ENCODE measurements at regions not wholly inside any gene's neighbourhood (a gene's known extent, or its start where the extent isn't known, plus 50 kb on each side); places are given as distances from the start of the nearest gene placed in this dataset.

GRCh38 chr2:88318956-88319330, 133.6 kb downstream of the FOXI3 start:
- Mint-ChIP-seq H3K36me3 (ENCODE audit: insufficient read depth) (no peaks in the 10 kb centered on the region), H3K4me1 (ENCODE audit: low read depth) (no peaks in the 10 kb centered on the region), H3K27me3 (ENCODE audit: low read depth) (peaks cover 15% of the 10 kb centered on the region), H3K9me3 (peaks cover 3% of the 10 kb centered on the region), H3K4me3 (no peak overlapping the region)
- ATAC-seq (no peak), DNase-seq (no peak)

GRCh38 chr2:88318071-88318955, 134.2 kb downstream of the FOXI3 start:
- H3K27me3 Mint-ChIP-seq (ENCODE audit: low read depth): peaks cover 14% of the 10 kb centered on the region
- no peaks in the 10 kb centered on the region for H3K4me1 Mint-ChIP-seq (ENCODE audit: low read depth)
- ATAC-seq (no peak), DNase-seq (no peak)
- no peaks in the 10 kb centered on the region for H3K36me3 Mint-ChIP-seq (ENCODE audit: insufficient read depth)
- H3K4me3 Mint-ChIP-seq: no peak overlapping the region
- H3K9me3 Mint-ChIP-seq: peaks cover 3% of the 10 kb centered on the region

GRCh38 chr2:88310787-88311186, 140.6 kb downstream of the THNSL2 start:
- ATAC-seq: no peak
- H3K27me3 Mint-ChIP-seq (ENCODE audit: low read depth): peaks cover 8% of the 10 kb centered on the region
- H3K9me3 Mint-ChIP-seq: peaks cover 3% of the 10 kb centered on the region

GRCh38 chr2:88307817-88308216, 137.7 kb downstream of the THNSL2 start:
- Mint-ChIP-seq H3K4me1 (ENCODE audit: low read depth) (no peaks in the 10 kb centered on the region), H3K27me3 (ENCODE audit: low read depth) (peaks cover 21% of the 10 kb centered on the region), H3K36me3 (ENCODE audit: insufficient read depth) (no peaks in the 10 kb centered on the region), H3K4me3 (no peak overlapping the region), H3K9me3 (peaks cover 3% of the 10 kb centered on the region)
- DNase-seq (no peak), ATAC-seq (peak in 1 of 2 donors; percentile 30)

More at GRCh38 chr2:88310787-88311186, 140.6 kb downstream of the THNSL2 start:
- Mint-ChIP-seq H3K4me1 (ENCODE audit: low read depth) (no peaks in the 10 kb centered on the region), H3K36me3 (ENCODE audit: insufficient read depth) (no peaks in the 10 kb centered on the region), H3K4me3 (no peak overlapping the region)
- DNase-seq: no peak

GRCh38 chr2:88303865-88304264, 133.7 kb downstream of the THNSL2 start:
- H3K27me3 Mint-ChIP-seq (ENCODE audit: low read depth): peaks cover 23% of the 10 kb centered on the region
- no peaks in the 10 kb centered on the region for H3K9me3 Mint-ChIP-seq

GRCh38 chr2:88296247-88296646, 126.1 kb downstream of the THNSL2 start:
- Mint-ChIP-seq H3K4me3 (no peak overlapping the region), H3K36me3 (ENCODE audit: insufficient read depth) (no peaks in the 10 kb centered on the region), H3K27me3 (ENCODE audit: low read depth) (peaks cover 3% of the 10 kb centered on the region), H3K9me3 (no peaks in the 10 kb centered on the region), H3K4me1 (ENCODE audit: low read depth) (no peaks in the 10 kb centered on the region)
- ATAC-seq (no peak), DNase-seq (no peak)

More at GRCh38 chr2:88303865-88304264, 133.7 kb downstream of the THNSL2 start:
- ATAC-seq (no peak), DNase-seq (no peak)
- H3K4me1 Mint-ChIP-seq (ENCODE audit: low read depth): no peaks in the 10 kb centered on the region
- H3K4me3 Mint-ChIP-seq: no peak overlapping the region
- no peaks in the 10 kb centered on the region for H3K36me3 Mint-ChIP-seq (ENCODE audit: insufficient read depth)

GRCh38 chr2:88283886-88284592, 113.9 kb downstream of the THNSL2 start:
- no peak overlapping the region for H3K4me3 Mint-ChIP-seq
- DNase-seq (no peak), ATAC-seq (no peak)
- H3K9me3 Mint-ChIP-seq: no peaks in the 10 kb centered on the region
- peaks cover 19% of the 10 kb centered on the region for H3K27me3 Mint-ChIP-seq (ENCODE audit: low read depth)
- peaks cover 3% of the 10 kb centered on the region for H3K4me1 Mint-ChIP-seq (ENCODE audit: low read depth)
- H3K36me3 Mint-ChIP-seq (ENCODE audit: insufficient read depth): no peaks in the 10 kb centered on the region

- DNase-seq (no peak), ATAC-seq (no peak)
- Mint-ChIP-seq H3K36me3 (ENCODE audit: insufficient read depth) (no peaks in the 10 kb centered on the region), H3K4me3 (no peak overlapping the region), H3K4me1 (ENCODE audit: low read depth) (peaks cover 3% of the 10 kb centered on the region), H3K9me3 (no peaks in the 10 kb centered on the region), H3K27me3 (ENCODE audit: low read depth) (peaks cover 17% of the 10 kb centered on the region)
Measured at GRCh38 chr2:88281302-88282217, 111.4 kb downstream of the THNSL2 start.

GRCh38 chr2:88269836-88270235, 99.7 kb downstream of the THNSL2 start:
- Mint-ChIP-seq H3K4me3 (no peak overlapping the region), H3K36me3 (ENCODE audit: insufficient read depth) (no peaks in the 10 kb centered on the region), H3K9me3 (peaks cover 6% of the 10 kb centered on the region), H3K27me3 (ENCODE audit: low read depth) (no peaks in the 10 kb centered on the region), H3K4me1 (ENCODE audit: low read depth) (peaks cover 3% of the 10 kb centered on the region)
- DNase-seq (no peak), ATAC-seq (no peak)

GRCh38 chr2:88265352-88266303, 95.5 kb downstream of the THNSL2 start:
- peaks cover 6% of the 10 kb centered on the region for H3K9me3 Mint-ChIP-seq
- peaks cover 5% of the 10 kb centered on the region for H3K27me3 Mint-ChIP-seq (ENCODE audit: low read depth)
- peaks cover 3% of the 10 kb centered on the region for H3K4me1 Mint-ChIP-seq (ENCODE audit: low read depth)
- DNase-seq (no peak), ATAC-seq (peak in 1 of 2 donors; percentile 65)
- no peaks in the 10 kb centered on the region for H3K36me3 Mint-ChIP-seq (ENCODE audit: insufficient read depth)
- no peak overlapping the region for H3K4me3 Mint-ChIP-seq

GRCh38 chr2:88263861-88264260, 93.7 kb downstream of the THNSL2 start:
- Mint-ChIP-seq H3K4me1 (ENCODE audit: low read depth) (peaks cover 3% of the 10 kb centered on the region), H3K4me3 (no peak overlapping the region), H3K27me3 (ENCODE audit: low read depth) (peaks cover 5% of the 10 kb centered on the region), H3K9me3 (no peaks in the 10 kb centered on the region), H3K36me3 (ENCODE audit: insufficient read depth) (no peaks in the 10 kb centered on the region)
- DNase-seq (no peak), ATAC-seq (no peak)

- H3K4me3 Mint-ChIP-seq: no peak overlapping the region
- no peak for ATAC-seq
- H3K4me1 Mint-ChIP-seq (ENCODE audit: low read depth): peaks cover 3% of the 10 kb centered on the region
- no peaks in the 10 kb centered on the region for H3K9me3 Mint-ChIP-seq
- peaks cover 13% of the 10 kb centered on the region for H3K27me3 Mint-ChIP-seq (ENCODE audit: low read depth)
- no peak for DNase-seq
- H3K36me3 Mint-ChIP-seq (ENCODE audit: insufficient read depth): no peaks in the 10 kb centered on the region
Measured at GRCh38 chr2:88261725-88262124, 91.6 kb downstream of the THNSL2 start.

GRCh38 chr2:88258208-88258607, 88.1 kb downstream of the THNSL2 start:
- no peaks in the 10 kb centered on the region for H3K4me1 Mint-ChIP-seq (ENCODE audit: low read depth)
- DNase-seq: no peak
- no peak overlapping the region for H3K4me3 Mint-ChIP-seq
- peaks cover 11% of the 10 kb centered on the region for H3K27me3 Mint-ChIP-seq (ENCODE audit: low read depth)
- H3K36me3 Mint-ChIP-seq (ENCODE audit: insufficient read depth): no peaks in the 10 kb centered on the region
- no peaks in the 10 kb centered on the region for H3K9me3 Mint-ChIP-seq
- ATAC-seq: no peak

Data from activated T-cell treated with anti-CD3 and anti-CD28 coated beads, Interleukin-2, amount 50 U/mL, for 4 hours (primary cell).